ENCODE measurements at regions not wholly inside any gene's neighbourhood (a gene's known extent, or its start where the extent isn't known, plus 50 kb on each side); places are given as distances from the start of the nearest gene placed in this dataset.

GRCh38 chr7:19327018-19327417 is 181.8 kb upstream of the FERD3L start:
- H2BK12ac ChIP-seq (ENCODE audit: low read depth, low read length) = no peak overlapping the region
- no peaks in the 10 kb centered on the region for H4K20me1 ChIP-seq (replicated peaks in 1 of 2; ENCODE audit: control insufficient read depth in 1 of 2, insufficient read depth in 2 of 2, low read length in 2 of 2)
- no peak overlapping the region for H4K8ac ChIP-seq (ENCODE audit: extremely low read depth, insufficient read depth, low read length)
- H3K18ac ChIP-seq (ENCODE audit: extremely low read depth, low read length) = no peak overlapping the region
- no peak overlapping the region for H2AK5ac ChIP-seq (ENCODE audit: low read depth, low read length)
- H3K56ac ChIP-seq (replicated peaks; ENCODE audit: insufficient read length, low read depth, low read length) = no peak overlapping the region
- TF ChIP-seq CEBPB (IDR thresholded peaks at IDR 0.05; ENCODE audit: low read depth, low read length) = no peak
- TF ChIP-seq RAD21 (IDR thresholded peaks at IDR 0.05 in 1 of 2, conservative IDR thresholded peaks at IDR 0.05 in 1 of 2; ENCODE audit: low read depth in 2 of 2, low read length in 2 of 2) = no peak
- TF ChIP-seq CREB1 (IDR thresholded peaks at IDR 0.05) = no peak
- TF ChIP-seq FOSL1 (IDR thresholded peaks at IDR 0.05; ENCODE audit: insufficient read depth, low read depth, low read length) = no peak
- no peak for TF ChIP-seq RXRA (IDR thresholded peaks at IDR 0.05; ENCODE audit: insufficient read depth, low read depth, low read length)
- TF ChIP-seq POLR2AphosphoS5 (IDR thresholded peaks at IDR 0.05; ENCODE audit: low read depth, low read length) = no peak
- no peak for TF ChIP-seq PHF8 (conservative IDR thresholded peaks at IDR 0.05; ENCODE audit: low read depth, low read length)
- no peak for TF ChIP-seq TCF12 (IDR thresholded peaks at IDR 0.05; ENCODE audit: low read depth, low read length)
- TF ChIP-seq BCL11A (IDR thresholded peaks at IDR 0.05; ENCODE audit: low read depth in 2 of 2, low read length in 2 of 2) = no peak
- TF ChIP-seq GTF2F1 (IDR thresholded peaks at IDR 0.05; ENCODE audit: borderline replicate concordance, low read depth, low read length) = no peak
- no peak for TF ChIP-seq JUND (IDR thresholded peaks at IDR 0.05; ENCODE audit: low read length)
- TF ChIP-seq EP300 (IDR thresholded peaks at IDR 0.05; ENCODE audit: borderline replicate concordance in 1 of 2, low read depth in 2 of 2, low read length in 2 of 2) = no peak
- TF ChIP-seq CBX8 (IDR thresholded peaks at IDR 0.05; ENCODE audit: borderline replicate concordance, low read depth, low read length) = no peak
- H3K79me2 ChIP-seq (ENCODE audit: control insufficient read depth in 1 of 2, insufficient read depth in 2 of 2, low read length in 2 of 2) = no peaks in the 10 kb centered on the region
- FAIRE-seq (no peak), DNase-seq (ENCODE audit: low read depth in 1 of 2, low spot score in 2 of 2) (no peak)
- no peak overlapping the region for H2BK5ac ChIP-seq (ENCODE audit: low read depth, low read length)
- H2AFZ ChIP-seq (ENCODE audit: low read length) = no peak overlapping the region
- no peaks in the 10 kb centered on the region for H3K9me3 ChIP-seq (ENCODE audit: insufficient read depth in 2 of 2, low read depth in 1 of 2, low read length in 1 of 2)
- H3K4me3 ChIP-seq (ENCODE audit: extremely low read depth in 1 of 4, insufficient read depth in 2 of 4, low read depth in 3 of 4, low read length in 4 of 4) = no peak overlapping the region
- H3K4ac ChIP-seq (replicated peaks; ENCODE audit: insufficient read length, low read depth, low read length) = no peak overlapping the region
- no peak overlapping the region for H2BK120ac ChIP-seq (replicated peaks; ENCODE audit: low read depth, low read length)
- POLR2A ChIA-PET (ENCODE audit: partially characterized antibody) = no interaction called here
- no peak overlapping the region for H3K23ac ChIP-seq (ENCODE audit: insufficient read length)
- H3K4me1 ChIP-seq (replicated peaks in 1 of 4; ENCODE audit: control insufficient read depth in 3 of 4, insufficient read depth in 4 of 4, low read length in 3 of 4) = no peaks in the 10 kb centered on the region
- H3K9ac ChIP-seq (replicated peaks in 1 of 4; ENCODE audit: extremely low read depth in 1 of 4, low read depth in 3 of 4, low read length in 3 of 4) = no peak overlapping the region
- no peaks in the 10 kb centered on the region for H3K23me2 ChIP-seq (ENCODE audit: low read depth, low read length)
- no peaks in the 10 kb centered on the region for H3K79me1 ChIP-seq (ENCODE audit: low read depth, low read length)
- H4K5ac ChIP-seq (ENCODE audit: insufficient read length, low read depth, low read length) = no peak overlapping the region
- H3K27me3 ChIP-seq (replicated peaks in 1 of 4; ENCODE audit: control insufficient read depth in 3 of 4, extremely low read depth in 1 of 4, insufficient read depth in 3 of 4, low read length in 3 of 4) = no peaks in the 10 kb centered on the region
- no peak overlapping the region for H4K91ac ChIP-seq (replicated peaks; ENCODE audit: insufficient read length, low read length)
- H3K27ac ChIP-seq (ENCODE audit: low read depth, low read length) = no peak overlapping the region
- CTCF ChIA-PET (ENCODE audit: partially characterized antibody) = interaction anchor here (1.0 kb wide), 1 partner anchor 382 kb away, joined by 3 read pairs; the partner anchor contains the start of gene POLR1F
- no peak overlapping the region for H3K14ac ChIP-seq (ENCODE audit: insufficient read length)
- no peak overlapping the region for H2BK15ac ChIP-seq (ENCODE audit: low read length)
- H3K36me3 ChIP-seq (ENCODE audit: control insufficient read depth in 2 of 4, insufficient read depth in 4 of 4, low read length in 3 of 4) = no peaks in the 10 kb centered on the region
- H2BK20ac ChIP-seq (ENCODE audit: low read length) = no peak overlapping the region
- no peak overlapping the region for H3K4me2 ChIP-seq (ENCODE audit: insufficient read depth in 1 of 2, low read depth in 2 of 2, low read length in 2 of 2)

Measured in H1 (cell line).